GM12891 (cell line): ENCODE measurements at regions not wholly inside any gene's neighbourhood (a gene's known extent, or its start where the extent isn't known, plus 50 kb on each side); places are given as distances from the start of the nearest gene placed in this dataset.

Experiments
- PAX5 ChIP-seq: IDR thresholded peaks from 2 replicates; pipeline ENCODE4 v1.6.1; 2011; ENCODE audit warnings: low read length, moderate library complexity, mild to moderate bottlenecking; ENCODE audit not compliant: insufficient read depth, severe bottlenecking
- POLR2A ChIP-seq: IDR thresholded peaks from 2 replicates; pipeline ENCODE4 v1.6.1; 2011; ENCODE audit warnings: low read depth, low read length, control low read depth
- POLR2AphosphoS5 ChIP-seq: IDR thresholded peaks from 2 replicates; pipeline ENCODE4 v1.6.1; 2011; ENCODE audit warnings: low read depth, low read length, control low read depth
- TAF1 ChIP-seq: IDR thresholded peaks from 2 replicates; pipeline ENCODE4 v1.6.1; 2011; ENCODE audit warnings: low read depth, low read length, control low read depth

GRCh38 chr10:76743169-76743568 lies 894.4 kb downstream of the KCNMA1 start:
- TF ChIP-seq POLR2A (no peak), POLR2AphosphoS5 (no peak), TAF1 (no peak), PAX5 (no peak)
